Stimulated activated CD8-positive, alpha-beta memory T cell treated with anti-CD3 and anti-CD28 coated beads, Interleukin-15, amount 100 ng/mL, for 4 hours (primary cell): ENCODE measurements at regions not wholly inside any gene's neighbourhood (a gene's known extent, or its start where the extent isn't known, plus 50 kb on each side); places are given as distances from the start of the nearest gene placed in this dataset.

ENCODE experiments used
- DNase-seq, 2 donors: peaks; one replicate each; pipeline ENCODE4 v3.0.0-alpha.2; 2020; ENCODE audit warnings: low read depth in 2 of 2

DNA sequence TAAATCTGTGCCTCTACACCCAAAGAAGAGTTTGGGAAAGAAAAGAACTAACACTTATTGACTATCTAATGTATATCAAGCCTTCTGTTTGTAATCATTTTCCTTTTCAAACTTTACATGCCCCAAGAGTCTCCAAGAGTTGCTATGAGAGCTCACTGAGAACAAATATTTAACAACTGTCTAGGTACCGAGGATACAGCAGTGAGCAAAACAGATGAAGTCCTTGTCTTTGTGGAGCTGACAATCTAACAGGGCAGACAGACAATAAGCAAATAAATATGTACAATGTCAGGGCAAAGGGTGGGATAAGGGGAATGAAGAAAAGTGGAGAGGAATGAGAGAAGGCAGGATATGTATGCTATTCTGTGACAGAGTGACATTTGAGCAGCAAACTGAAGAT, 64.8 kb upstream of the KSR1 start:
- no peak for DNase-seq

DNA sequence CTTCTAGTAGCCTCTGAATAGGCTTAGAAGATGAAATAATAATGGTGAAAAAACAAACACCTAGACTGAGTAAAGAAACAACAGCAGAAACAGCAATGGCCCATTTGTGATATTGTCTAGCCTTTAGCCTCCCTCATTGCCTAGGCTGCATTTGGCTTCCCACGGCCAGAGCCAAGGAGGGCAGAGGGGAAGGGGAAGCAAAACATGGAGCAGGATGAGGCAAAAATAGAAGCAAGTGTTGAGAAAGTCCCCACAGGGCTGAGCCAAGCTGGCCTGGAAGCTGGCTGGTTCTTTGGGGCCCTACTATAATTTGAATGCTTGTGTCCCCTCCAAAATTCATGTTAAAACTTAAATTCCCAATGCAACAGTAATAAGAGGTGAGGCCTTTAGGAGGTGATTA, 60.2 kb upstream of the KSR1 start:
- DNase-seq = no peak

DNA sequence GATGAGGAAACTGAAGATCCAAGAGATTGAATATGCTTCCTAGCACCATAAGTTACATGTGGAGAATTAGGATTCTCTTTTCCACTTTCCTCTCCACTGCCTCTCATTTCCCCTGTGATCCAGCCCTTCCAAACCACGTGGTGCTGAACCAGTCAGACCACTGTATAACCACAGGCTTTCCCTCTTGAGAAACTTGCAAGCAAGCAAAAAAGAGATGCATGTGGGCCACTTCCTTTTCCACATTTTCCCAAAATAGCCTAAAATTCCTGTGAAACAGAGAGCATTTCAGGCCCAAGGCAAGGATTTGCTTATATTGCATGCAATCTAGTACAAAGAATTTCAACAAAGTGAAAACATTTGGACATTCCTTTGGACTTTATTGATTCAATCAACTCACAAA, 59.3 kb upstream of the KSR1 start:
- DNase-seq = no peak

DNA sequence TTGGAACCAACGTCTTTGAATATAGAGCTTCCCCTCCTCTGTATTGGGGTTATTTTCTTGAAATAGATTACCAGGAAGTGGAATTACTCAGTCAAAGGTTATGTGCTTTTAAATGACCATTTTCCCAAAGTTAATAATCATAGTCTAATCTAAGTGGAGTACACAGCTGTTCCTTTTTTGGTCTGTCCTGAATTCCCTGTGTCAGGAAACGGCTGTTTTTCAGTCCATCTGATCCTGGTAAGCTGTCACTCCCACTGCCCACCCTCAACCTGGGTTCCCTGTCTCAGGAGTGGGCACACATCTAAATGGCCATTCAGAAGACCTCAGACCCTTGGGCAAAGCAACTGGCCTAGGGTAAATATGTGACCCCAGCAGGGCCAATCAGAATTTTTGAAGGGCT, 57.6 kb upstream of the KSR1 start:
- no peak for DNase-seq

DNA sequence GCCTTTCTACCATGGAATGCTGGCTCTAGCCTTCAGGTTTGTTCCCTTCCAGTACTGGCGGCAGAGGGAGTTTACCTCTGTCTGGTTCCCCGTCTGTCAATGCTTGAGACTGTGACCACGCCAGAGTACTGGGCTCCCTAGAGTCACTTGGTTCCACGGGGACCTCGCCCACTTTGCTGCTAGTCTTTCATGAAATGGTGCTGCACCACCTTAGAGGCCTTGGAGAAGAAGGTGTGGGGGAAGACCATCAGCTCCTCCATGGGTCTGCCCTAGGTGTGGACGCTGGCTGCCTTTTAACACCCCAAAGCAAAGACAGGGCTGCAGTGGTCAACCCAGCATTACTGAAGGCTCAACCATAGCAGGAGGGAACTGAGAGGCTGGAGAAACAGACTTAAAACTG, 55.3 kb upstream of the KSR1 start:
- DNase-seq = no peak

DNA sequence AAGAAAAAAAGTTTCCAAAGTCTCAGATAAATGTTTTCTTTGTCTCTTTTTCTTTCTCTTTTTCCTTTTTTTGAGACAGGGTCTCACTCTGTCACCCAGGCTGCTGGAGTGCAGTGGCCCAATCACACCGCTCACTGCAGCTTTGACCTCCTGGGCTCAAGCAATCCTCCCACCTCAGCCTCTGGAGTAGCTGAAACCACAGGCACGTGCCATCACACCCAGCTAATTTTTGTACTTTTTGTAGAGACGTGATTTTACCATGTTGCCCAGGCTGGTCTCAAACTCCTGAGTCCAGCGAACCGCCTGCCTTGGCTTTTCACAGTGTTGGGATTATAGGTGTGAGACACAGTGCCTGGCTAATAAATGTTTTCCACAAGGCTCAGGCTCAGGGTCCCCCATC, 53.3 kb upstream of the KSR1 start:
- no peak for DNase-seq

DNA sequence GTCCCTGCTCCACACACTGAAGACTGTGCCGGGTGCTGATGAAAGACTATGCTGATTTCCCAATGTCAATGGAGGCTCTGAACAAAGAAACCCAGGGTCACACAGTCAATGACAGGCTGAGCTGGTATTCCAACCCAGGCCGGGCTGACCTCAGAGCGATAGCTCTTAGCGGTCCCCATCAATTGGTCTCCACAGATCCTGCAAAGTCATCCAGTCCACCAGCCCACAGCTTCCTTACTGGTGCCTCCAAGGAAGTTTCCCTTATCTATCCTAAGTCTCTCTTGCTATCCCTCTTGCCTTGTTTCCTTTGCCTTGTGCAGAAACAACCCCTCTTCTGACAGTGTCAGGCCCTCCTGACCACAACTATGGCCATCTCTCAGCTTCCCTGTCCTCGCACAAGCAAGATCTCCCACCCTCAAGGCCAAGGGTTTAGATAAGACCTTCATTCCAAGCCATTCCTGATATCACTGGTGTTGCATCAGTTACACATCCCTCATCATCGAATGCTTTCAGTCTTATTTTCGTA, 52.7 kb upstream of the KSR1 start:
- no peak for DNase-seq

DNA sequence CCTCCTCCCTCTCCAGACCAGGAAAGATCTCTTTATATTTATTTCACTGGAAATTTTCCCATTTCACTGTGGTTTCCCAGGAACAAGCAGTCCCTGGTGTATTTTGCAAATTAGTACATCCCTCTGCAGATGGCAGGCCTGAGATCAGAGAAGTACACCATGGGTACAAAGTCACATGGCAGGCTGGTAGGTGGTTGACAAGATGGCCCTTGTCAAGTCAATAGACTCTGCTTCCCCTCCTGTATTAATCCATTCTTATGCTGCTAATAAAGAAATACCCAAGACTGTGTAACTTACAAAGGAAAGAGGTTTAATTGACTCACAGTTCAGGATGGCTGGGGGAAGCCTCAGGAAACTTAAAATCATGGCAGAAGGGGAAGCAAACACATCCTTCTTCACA, 51.6 kb upstream of the KSR1 start:
- DNase-seq = no peak
